Heart right ventricle (tissue), 16 donors: ENCODE measurements at regions not wholly inside any gene's neighbourhood (a gene's known extent, or its start where the extent isn't known, plus 50 kb on each side); places are given as distances from the start of the nearest gene placed in this dataset.
A peak's percentile ranks its signal among the peaks of the same experiment; 100 is the strongest.

ENCODE experiments used
- ATAC-seq, 8 donors: fragments of 200-7000 bp; cut with Tn5 transposase; one replicate each; pipeline ENCODE4 v1.9.1; 2020; ENCODE audit warnings: mild to moderate bottlenecking in 8 of 8, moderate library complexity in 8 of 8, moderate number of reproducible peaks in 1 of 8
- DNase-seq, 2 donors: peaks; one replicate each; pipeline ENCODE4 v3.0.0-alpha.2; 2020
- H3K27ac ChIP-seq, 10 donors: fragments of 200-600 bp; sonication (generic) in 2 of 10; one replicate each; pipeline versions ENCODE4 v1.5.0 to v1.8.0; 2020 to 2022; ENCODE audit warnings: mild to moderate bottlenecking in 3 of 10
- H3K27me3 ChIP-seq, 7 donors: fragments of 200-600 bp; one replicate each; pipeline ENCODE4 v1.8.0; 2021 to 2022; ENCODE audit warnings: mild to moderate bottlenecking in 2 of 7
- H3K36me3 ChIP-seq, 9 donors: fragments of 200-600 bp; sonication (generic) in 1 of 9; one replicate each; pipeline versions ENCODE4 v1.5.0 to v1.8.0; 2020 to 2022; ENCODE audit warnings: mild to moderate bottlenecking in 2 of 9
- H3K4me1 ChIP-seq, 9 donors: fragments of 200-600 bp; sonication (generic) in 1 of 9; one replicate each; pipeline versions ENCODE4 v1.5.0 to v1.8.0; 2020 to 2022; ENCODE audit warnings: mild to moderate bottlenecking in 4 of 9
- H3K4me3 ChIP-seq, 10 donors: fragments of 200-600 bp; sonication (generic) in 2 of 10; one replicate each; pipeline versions ENCODE4 v1.5.0 to v1.8.0; 2020 to 2022; ENCODE audit warnings: mild to moderate bottlenecking in 7 of 10, moderate library complexity in 2 of 10
- H3K9me3 ChIP-seq, 11 donors: fragments of 200-600 bp in 10 of 11; sonication (generic) in 2 of 11; one replicate each; pipeline versions ENCODE4 v1.5.0 to v1.8.0; 2013 to 2022; ENCODE audit warnings: mild to moderate bottlenecking in 2 of 11, control low read depth in 1 of 11, moderate library complexity in 1 of 11
- CTCF ChIP-seq, 9 donors: fragments of 200-600 bp; sonication (generic) in 2 of 9; IDR thresholded peaks; one replicate each; pipeline versions ENCODE4 v1.5.0 to v1.8.0; 2021 to 2022; ENCODE audit warnings: antibody characterized with exemption in 9 of 9, mild to moderate bottlenecking in 5 of 9, moderate library complexity in 1 of 9
- WGBS, 2 donors: extraction: QIAGEN DNeasy Blood & Tissue Kit; methylation state at CpG; one replicate each; pipeline ENCODE4 v1.1.7; 2013; ENCODE audit warnings: inconsistent platforms in 1 of 2; 5-methylcytosine and 5-hydroxymethylcytosine counted together
- intact Hi-C, 10 donors: fragments of 100-400 bp; cut with DNase I; formaldehyde crosslinking; loops; one replicate each; pipeline versions ENCODE4 v1.11.1 to v1.14.2; 2022
- donor health status: Arrhythmogenic right ventricular cardiomyopathy.
- donor health status: ischemic (EF 13 %, LVEDD 7.1; RV severe dilation, severe dysfunction).
- donor health status: healthy with polysubstance abuse.
- donor health status: DM: no; HTN: yes; CAD: no.
- donor health status: DM: no; HTN: no; CAD: no.
- donor health status: ischemic (EF 25% LVEDD 6.9; RV normal size, moderate dysfunction).
- donor health status: ischemic (EF 25% LVEDD 5.7; RV mildly dilated, moderate dysfunction).
- donor health status: healthy.
- donor health status: DM: yes; HTN: yes; CAD: no.
- donor health status: Ischemic cardiomyopathy.
- donor health status: ischemic (EF 35%, LVEDD 5.7; RV mildly dilated, moderate dysfunction).
- donor health status: nonischemic (EF 11% LVEDD 7.7; RV severe dilation, severe dysfunction).
- donor health status: DM: yes; HTN: yes; CAD: no.
- donor health status: PGD.
- donor health status: ischemic (EF 29% LVEDD 5.4; RV normal size, mild dysfunction).
- donor health status: nonischemic (EF 23%, LVEDD 6.1; RV moderate dilation, normal function).

- no peak for ATAC-seq
- TF ChIP-seq CTCF (IDR thresholded peaks at IDR 0.05) = no peak
- intact Hi-C loops = no loop called here
- DNase-seq = no peak
- Histone ChIP-seq H3K4me3 (no peak overlapping the region), H3K27me3 (peaks cover 0 to 5% (median 0%) of the 10 kb centered on the region in 7 donors), H3K4me1 (peaks cover 12 to 47% (median 26%) of the 10 kb centered on the region in 9 donors), H3K9me3 (no peaks in the 10 kb centered on the region), H3K27ac (no peak overlapping the region), H3K36me3 (no peaks in the 10 kb centered on the region)
- 76 to 80% methylated on average over 4 of the region's 4 CpGs for WGBS, 2 donors
Observed at GRCh38 chr20:1833728-1834726, 61.2 kb upstream of the SIRPA start.

- Histone ChIP-seq H3K27ac (peak overlapping the region in 1 of 10 donors; percentile 68), H3K4me3 (no peak overlapping the region), H3K36me3 (no peaks in the 10 kb centered on the region), H3K27me3 (peaks cover 0 to 1% (median 0%) of the 10 kb centered on the region in 7 donors), H3K9me3 (no peaks in the 10 kb centered on the region), H3K4me1 (peaks cover 12 to 52% (median 27%) of the 10 kb centered on the region in 9 donors)
- 80 to 89% methylated on average over 4 of the region's 4 CpGs for WGBS, 2 donors
- TF ChIP-seq CTCF (IDR thresholded peaks at IDR 0.05) = no peak
- intact Hi-C loops = no loop called here
- DNase-seq = no peak
- ATAC-seq = no peak
Observed at GRCh38 chr20:1833216-1833615, 62.0 kb upstream of the SIRPA start.

GRCh38 chr20:1832634-1833033 lies 62.6 kb upstream of the SIRPA start:
- DNase-seq (no peak), ATAC-seq (peak in 3 of 8 donors; percentile 26 to 45 (median 42))
- no peaks in the 10 kb centered on the region for H3K27me3 ChIP-seq
- TF ChIP-seq CTCF (IDR thresholded peaks at IDR 0.05) = no peak
- WGBS, 2 donors = 55 to 64% methylated on average over 13 of the region's 13 CpGs
- H3K4me1 ChIP-seq = peaks cover 12 to 58% (median 27%) of the 10 kb centered on the region in 9 donors
- H3K4me3 ChIP-seq = no peak overlapping the region
- peak overlapping the region in 6 of 10 donors; percentile 22 to 68 (median 36) for H3K27ac ChIP-seq
- intact Hi-C loops = no loop called here
- no peaks in the 10 kb centered on the region for H3K9me3 ChIP-seq
- H3K36me3 ChIP-seq = no peaks in the 10 kb centered on the region

GRCh38 chr20:1831606-1832005 lies 63.6 kb upstream of the SIRPA start:
- Histone ChIP-seq H3K9me3 (no peaks in the 10 kb centered on the region), H3K4me3 (no peak overlapping the region), H3K27ac (peak overlapping the region in 3 of 10 donors; percentile 35 to 78 (median 68)), H3K4me1 (peaks cover 12 to 60% (median 27%) of the 10 kb centered on the region in 9 donors), H3K36me3 (no peaks in the 10 kb centered on the region), H3K27me3 (no peaks in the 10 kb centered on the region)
- TF ChIP-seq CTCF (IDR thresholded peaks at IDR 0.05) = no peak
- intact Hi-C loops = no loop called here
- DNase-seq = no peak
- WGBS, 2 donors = 81 to 88% methylated on average over 8 of the region's 8 CpGs
- no peak for ATAC-seq
